ENCODE measurements at regions not wholly inside any gene's neighbourhood (a gene's known extent, or its start where the extent isn't known, plus 50 kb on each side); places are given as distances from the start of the nearest gene placed in this dataset.

DNA sequence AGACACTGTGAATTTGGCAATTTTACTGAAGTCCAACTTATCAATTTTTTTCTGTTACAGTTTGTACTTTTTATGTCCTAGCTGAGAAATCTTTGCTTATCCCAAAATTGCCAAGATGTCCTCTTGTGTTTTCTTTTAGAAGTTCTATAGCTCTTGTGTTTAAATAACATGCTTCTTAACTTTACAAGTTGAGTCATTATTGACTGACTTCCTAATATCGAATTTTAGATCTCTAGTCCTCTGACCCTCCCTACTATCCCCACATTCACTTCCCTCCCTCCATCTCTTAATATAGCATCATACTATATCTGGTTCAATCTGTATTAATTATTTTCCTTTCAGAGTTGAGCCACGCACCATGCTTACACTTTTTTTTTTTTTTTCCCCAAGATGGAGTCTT, 61.9 kb downstream of the MRPL32 start:
- TF ChIP-seq, protein P1, sequence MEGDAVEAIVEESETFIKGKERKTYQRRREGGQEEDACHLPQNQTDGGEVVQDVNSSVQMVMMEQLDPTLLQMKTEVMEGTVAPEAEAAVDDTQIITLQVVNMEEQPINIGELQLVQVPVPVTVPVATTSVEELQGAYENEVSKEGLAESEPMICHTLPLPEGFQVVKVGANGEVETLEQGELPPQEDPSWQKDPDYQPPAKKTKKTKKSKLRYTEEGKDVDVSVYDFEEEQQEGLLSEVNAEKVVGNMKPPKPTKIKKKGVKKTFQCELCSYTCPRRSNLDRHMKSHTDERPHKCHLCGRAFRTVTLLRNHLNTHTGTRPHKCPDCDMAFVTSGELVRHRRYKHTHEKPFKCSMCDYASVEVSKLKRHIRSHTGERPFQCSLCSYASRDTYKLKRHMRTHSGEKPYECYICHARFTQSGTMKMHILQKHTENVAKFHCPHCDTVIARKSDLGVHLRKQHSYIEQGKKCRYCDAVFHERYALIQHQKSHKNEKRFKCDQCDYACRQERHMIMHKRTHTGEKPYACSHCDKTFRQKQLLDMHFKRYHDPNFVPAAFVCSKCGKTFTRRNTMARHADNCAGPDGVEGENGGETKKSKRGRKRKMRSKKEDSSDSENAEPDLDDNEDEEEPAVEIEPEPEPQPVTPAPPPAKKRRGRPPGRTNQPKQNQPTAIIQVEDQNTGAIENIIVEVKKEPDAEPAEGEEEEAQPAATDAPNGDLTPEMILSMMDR (conservative IDR thresholded peaks at IDR 0.05): no peak
- H3K4me2 ChIP-seq (ENCODE audit: insufficient read depth, insufficient read length, low read length): no peak overlapping the region
- no peak overlapping the region for H3K4ac ChIP-seq (ENCODE audit: low read depth, low read length)
- Mint-ChIP-seq H3K4me1 (peaks cover 16 to 24% of the 10 kb centered on the region in 2 experiments), H3K27ac (no peak overlapping the region), H3K4me3 (no peak overlapping the region), H3K9me3 (no peaks in the 10 kb centered on the region), H3K27me3 (ENCODE audit: low read depth) (no peaks in the 10 kb centered on the region), H3K36me3 (ENCODE audit: insufficient read depth in 1 of 3, low read depth in 3 of 3) (no peaks in the 10 kb centered on the region)
- H2AFZ ChIP-seq (ENCODE audit: low read length): no peak overlapping the region
- H3K14ac ChIP-seq (ENCODE audit: insufficient read depth, low read length): no peak overlapping the region
- no peaks in the 10 kb centered on the region for H3K4me1 ChIP-seq (ENCODE audit: insufficient read depth, low read length)
- no peak overlapping the region for H4K5ac ChIP-seq (ENCODE audit: insufficient read length, low read depth, low read length)
- no peak overlapping the region for H4K8ac ChIP-seq (replicated peaks; ENCODE audit: insufficient read length, low read depth, low read length)
- no CpG with 5 or more reads among the region's 2 CpGs for WGBS (ENCODE audit: extremely low coverage, insufficient read length, low lambda C conversion rate)
- H3K18ac ChIP-seq (ENCODE audit: insufficient read length, low read depth, low read length): no peak overlapping the region
- no peak overlapping the region for H3K27ac ChIP-seq (ENCODE audit: insufficient read length, low read depth, low read length)
- no peak overlapping the region for H3K23ac ChIP-seq (ENCODE audit: insufficient read length, low read depth, low read length)
- no peak overlapping the region for H3T11ph ChIP-seq (ENCODE audit: low read length)
- H3K79me1 ChIP-seq (ENCODE audit: insufficient read depth, low read depth, low read length, poor library complexity, severe bottlenecking): no peaks in the 10 kb centered on the region
- H3K9me3 ChIP-seq (ENCODE audit: control insufficient read depth, low read depth, low read length): no peaks in the 10 kb centered on the region
- H2AK5ac ChIP-seq (ENCODE audit: insufficient read length, low read length): no peak overlapping the region
- no peak overlapping the region for H2BK120ac ChIP-seq (ENCODE audit: low read depth, low read length, poor library complexity, severe bottlenecking)
- H2BK15ac ChIP-seq (ENCODE audit: low read depth, low read length): no peak overlapping the region
- no peak for DNase-seq
- no peak overlapping the region for H4K91ac ChIP-seq (ENCODE audit: insufficient read length, low read depth, low read length)
- H3K79me2 ChIP-seq (ENCODE audit: insufficient read depth, low read length): no peaks in the 10 kb centered on the region
- H2BK5ac ChIP-seq (ENCODE audit: insufficient read length, low read length): no peak overlapping the region
- H2BK20ac ChIP-seq (ENCODE audit: low read depth, low read length, poor library complexity, severe bottlenecking): no peak overlapping the region
- no peak overlapping the region for H2BK12ac ChIP-seq (ENCODE audit: insufficient read length, low read depth, low read length)
- H4K20me1 ChIP-seq (ENCODE audit: control insufficient read depth, insufficient read depth, insufficient read length): no peaks in the 10 kb centered on the region
- H3K9ac ChIP-seq (ENCODE audit: extremely low read depth, insufficient read length, low read length): no peak overlapping the region
- H3K27me3 ChIP-seq (ENCODE audit: insufficient read depth, low read length): no peaks in the 10 kb centered on the region
- H3K23me2 ChIP-seq (ENCODE audit: insufficient read length, low read depth, low read length, poor library complexity, severe bottlenecking): no peaks in the 10 kb centered on the region
- H3K56ac ChIP-seq (ENCODE audit: insufficient read length, low read depth, low read length): no peak overlapping the region

All from H9 (cell line).